ENCODE measurements at regions not wholly inside any gene's neighbourhood (a gene's known extent, or its start where the extent isn't known, plus 50 kb on each side); places are given as distances from the start of the nearest gene placed in this dataset.

- no peak for DNase-seq (ENCODE audit: low read depth)
- no peak overlapping the region for H3K4me3 ChIP-seq (ENCODE audit: low read depth, low read length)
- no peak for TF ChIP-seq CTCF (conservative IDR thresholded peaks at IDR 0.05; ENCODE audit: low read depth, low read length)
Measured at GRCh38 chr3:34570916-34571705, 772.7 kb downstream of the PDCD6IP start.

DNA sequence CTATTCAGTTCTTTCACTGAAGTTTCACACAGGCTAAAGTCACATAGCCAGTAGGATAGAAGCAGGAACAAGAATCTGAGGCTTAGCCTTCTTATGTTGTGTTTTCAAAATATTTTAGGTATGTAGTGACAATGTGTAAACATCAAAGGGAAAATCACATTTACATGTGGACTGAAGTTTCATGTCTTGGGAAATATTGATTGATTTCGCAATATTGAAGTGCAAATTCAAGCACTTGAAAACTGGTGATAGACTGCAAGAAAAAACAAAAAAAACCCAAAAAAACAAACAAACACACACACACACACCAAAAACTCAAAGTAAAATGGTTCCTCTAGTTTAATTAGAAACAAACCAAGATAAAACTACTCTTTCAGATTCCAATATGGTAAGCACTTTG lies 773.3 kb downstream of the PDCD6IP start:
- no peak for DNase-seq (ENCODE audit: low read depth)
- no peak overlapping the region for H3K4me3 ChIP-seq (ENCODE audit: low read depth, low read length)
- no peak for TF ChIP-seq CTCF (conservative IDR thresholded peaks at IDR 0.05; ENCODE audit: low read depth, low read length)

DNA sequence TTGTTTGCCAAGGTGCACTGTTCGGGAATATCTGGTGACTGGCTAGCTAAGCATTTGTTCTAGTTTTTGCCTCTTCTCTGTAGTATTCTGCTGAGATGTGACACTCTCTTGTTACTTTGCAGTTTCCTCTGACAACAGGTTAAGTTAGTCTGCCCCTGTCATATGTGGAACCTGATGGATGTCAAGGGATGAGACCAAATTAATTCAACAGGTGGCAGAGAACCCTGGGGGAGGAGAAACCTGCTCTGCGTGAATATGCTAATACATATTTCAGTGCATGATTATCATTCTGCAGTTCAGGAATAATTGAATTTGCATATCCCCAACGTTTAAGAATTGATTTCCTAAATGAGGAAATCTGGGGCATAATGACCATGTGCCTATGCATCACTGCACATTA lies 777.3 kb downstream of the PDCD6IP start:
- no peak overlapping the region for H3K4me3 ChIP-seq (ENCODE audit: low read depth, low read length)
- no peak for DNase-seq (ENCODE audit: low read depth)
- no peak for TF ChIP-seq CTCF (conservative IDR thresholded peaks at IDR 0.05; ENCODE audit: low read depth, low read length)

- DNase-seq (ENCODE audit: low read depth): no peak
- H3K4me3 ChIP-seq (ENCODE audit: low read depth, low read length): no peak overlapping the region
- TF ChIP-seq CTCF (conservative IDR thresholded peaks at IDR 0.05; ENCODE audit: low read depth, low read length): peak; percentile 19
Measured at GRCh38 chr3:34582055-34582454, 783.6 kb downstream of the PDCD6IP start.

DNA sequence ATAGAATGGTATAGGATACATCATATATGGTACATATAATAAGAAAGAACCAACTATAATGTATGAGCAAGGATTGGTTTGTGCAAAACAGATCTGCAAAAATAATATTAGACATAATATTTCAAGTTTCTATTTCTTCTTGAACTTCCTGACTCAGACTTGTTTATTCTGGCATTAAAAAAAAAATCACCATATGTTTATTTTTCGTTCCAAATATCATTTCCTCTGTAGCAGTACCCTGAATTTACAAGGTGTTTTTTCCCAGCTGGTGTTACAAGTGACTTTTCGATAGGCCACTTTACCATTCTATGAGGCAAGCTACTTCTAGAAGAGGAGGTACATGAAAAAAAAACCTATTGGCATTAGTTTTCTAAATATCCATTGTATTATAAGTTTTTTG lies 785.0 kb downstream of the PDCD6IP start:
- H3K4me3 ChIP-seq (ENCODE audit: low read depth, low read length): no peak overlapping the region
- DNase-seq (ENCODE audit: low read depth): no peak
- TF ChIP-seq CTCF (conservative IDR thresholded peaks at IDR 0.05; ENCODE audit: low read depth, low read length): no peak

DNA sequence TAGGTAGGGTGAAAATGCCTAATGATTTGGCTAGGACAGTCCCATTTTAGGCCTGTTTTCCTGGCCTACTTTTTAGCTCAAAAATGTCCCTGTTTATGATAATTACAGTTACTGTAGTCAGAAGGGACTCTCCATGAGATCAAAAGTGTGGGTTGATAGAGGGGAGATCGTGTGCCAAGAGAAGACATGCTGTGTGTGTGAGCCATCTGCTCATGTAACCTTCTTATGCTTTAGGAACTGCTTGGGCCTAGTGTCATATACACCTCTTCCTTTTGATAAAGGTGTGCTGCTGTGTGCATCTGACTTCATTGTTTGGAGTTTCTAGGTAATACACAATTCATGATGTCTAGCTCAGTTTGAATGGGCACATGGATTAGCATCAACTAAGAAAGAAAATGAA lies 786.5 kb downstream of the PDCD6IP start:
- no peak for TF ChIP-seq CTCF (conservative IDR thresholded peaks at IDR 0.05; ENCODE audit: low read depth, low read length)
- DNase-seq (ENCODE audit: low read depth): no peak

DNA sequence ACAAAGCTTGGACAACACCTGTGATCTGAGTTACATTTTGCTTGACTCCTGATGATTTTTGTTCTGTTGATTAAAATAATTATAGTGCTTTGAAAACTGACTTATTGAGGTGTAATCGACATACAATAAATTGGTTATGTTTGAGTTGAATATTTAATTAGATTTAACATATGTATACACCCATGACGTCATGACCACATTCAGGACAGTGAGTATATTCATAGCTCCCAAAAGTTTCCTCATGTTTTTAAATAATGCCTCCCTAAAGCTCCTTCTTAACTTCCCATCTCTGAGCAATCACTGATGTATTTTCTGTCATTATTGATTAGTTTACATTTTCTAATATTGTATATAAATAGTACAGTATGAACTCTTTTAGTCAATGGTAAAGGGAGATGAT lies 801.2 kb downstream of the PDCD6IP start:
- no peak for DNase-seq (ENCODE audit: low read depth)
- H3K4me3 ChIP-seq (ENCODE audit: low read depth, low read length): no peak overlapping the region
- TF ChIP-seq CTCF (conservative IDR thresholded peaks at IDR 0.05; ENCODE audit: low read depth, low read length): no peak

More for the DNA sequence above, 786.5 kb downstream of the PDCD6IP start:
- H3K4me3 ChIP-seq (ENCODE audit: low read depth, low read length): no peak overlapping the region
